GM18519 (cell line): ENCODE measurements at regions not wholly inside any gene's neighbourhood (a gene's known extent, or its start where the extent isn't known, plus 50 kb on each side); places are given as distances from the start of the nearest gene placed in this dataset.

ENCODE experiments used
- ATAC-seq: cut with Tn5 transposase; IDR thresholded peaks from one replicate; pipeline ENCODE4 v1.9.1; 2021; ENCODE audit warnings: mild to moderate bottlenecking, moderate library complexity; ENCODE audit not compliant: unreplicated experiment, low FRiP score

DNA sequence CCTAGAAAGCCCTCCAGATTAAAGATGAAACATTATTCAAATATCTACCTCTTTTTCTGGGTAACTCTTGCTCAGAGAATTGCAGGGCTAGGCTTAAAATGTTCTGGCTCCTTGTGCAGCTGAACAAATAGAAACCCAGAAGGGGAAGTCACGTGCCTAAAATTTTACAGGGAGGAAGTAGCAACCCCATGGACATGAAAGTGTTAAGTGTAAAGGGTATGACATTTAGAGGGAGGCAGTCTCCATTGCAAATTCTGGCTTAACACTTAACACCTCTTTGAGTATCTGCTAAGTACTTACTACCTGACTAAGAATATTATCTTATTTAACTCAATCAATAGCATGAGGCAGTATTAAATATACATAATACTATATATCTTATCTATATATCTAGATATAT, 376.1 kb upstream of the ERCC4 start:
- ATAC-seq = no peak

DNA sequence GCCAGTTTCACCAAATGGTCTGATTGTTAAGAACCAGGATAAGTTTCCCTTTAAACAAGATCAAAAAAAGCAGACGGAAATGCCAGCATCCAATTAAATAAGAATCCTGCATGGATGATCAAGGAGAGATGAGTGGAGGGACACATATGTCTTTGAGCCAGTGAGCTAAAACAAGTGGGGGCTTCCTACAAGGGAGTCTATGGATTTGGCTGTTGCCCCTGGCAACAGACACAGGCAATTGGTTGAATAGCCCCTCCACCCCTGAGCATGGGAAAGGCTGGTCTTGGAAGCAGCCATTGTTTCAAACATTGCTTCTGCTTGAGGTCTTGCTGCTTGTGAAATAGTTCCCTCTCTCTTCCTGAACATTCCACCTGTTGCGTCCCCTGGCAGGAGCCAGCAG, 374.7 kb upstream of the ERCC4 start:
- no peak for ATAC-seq

GRCh38 chr16:13550254-13550653, 369.7 kb upstream of the ERCC4 start:
- ATAC-seq = no peak

DNA sequence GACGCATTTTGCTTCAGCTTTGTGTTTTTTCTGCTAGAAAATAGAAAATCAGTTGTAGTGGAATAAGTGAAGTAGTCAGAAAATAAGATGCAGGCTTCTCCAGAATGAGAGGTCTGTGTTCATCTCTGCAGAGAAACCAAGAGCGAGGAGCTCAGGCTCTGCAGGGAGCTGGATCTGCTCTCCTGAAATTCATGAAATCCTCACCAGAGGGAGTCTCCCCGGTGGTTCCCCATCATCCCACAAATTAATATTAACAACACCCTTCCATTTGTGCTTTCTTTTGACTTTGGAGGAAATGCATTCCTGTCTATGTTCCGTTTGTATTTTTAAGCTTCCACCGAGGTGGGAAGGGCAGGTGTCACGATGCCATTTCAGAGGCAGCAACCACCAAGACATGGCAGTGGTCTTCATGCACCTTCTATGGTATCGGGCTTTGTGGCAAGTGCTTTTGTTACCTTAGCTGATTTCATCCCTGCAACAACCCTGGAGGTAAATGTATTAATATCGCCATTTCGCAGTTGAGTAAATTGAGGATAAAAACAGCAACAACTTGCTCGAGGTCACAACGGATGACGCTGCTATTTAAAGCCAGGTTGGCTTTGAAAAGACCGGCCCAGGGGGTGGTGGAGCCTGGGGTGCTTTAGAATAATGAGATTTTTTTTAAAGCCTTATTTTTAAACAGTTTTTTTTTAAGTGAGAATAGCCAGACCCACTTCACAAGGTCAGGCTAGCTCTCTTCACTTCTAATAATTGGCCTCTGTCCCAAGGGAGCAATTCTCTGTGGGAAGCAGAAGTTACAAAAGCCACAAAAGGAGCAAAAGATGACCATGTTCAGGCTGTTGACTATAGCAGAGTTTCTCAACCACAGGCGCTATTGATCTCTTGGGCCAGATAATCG, 367.6 kb upstream of the ERCC4 start:
- no peak for ATAC-seq

- no peak for ATAC-seq
Observed at GRCh38 chr16:13552960-13553257, 367.0 kb upstream of the ERCC4 start.

DNA sequence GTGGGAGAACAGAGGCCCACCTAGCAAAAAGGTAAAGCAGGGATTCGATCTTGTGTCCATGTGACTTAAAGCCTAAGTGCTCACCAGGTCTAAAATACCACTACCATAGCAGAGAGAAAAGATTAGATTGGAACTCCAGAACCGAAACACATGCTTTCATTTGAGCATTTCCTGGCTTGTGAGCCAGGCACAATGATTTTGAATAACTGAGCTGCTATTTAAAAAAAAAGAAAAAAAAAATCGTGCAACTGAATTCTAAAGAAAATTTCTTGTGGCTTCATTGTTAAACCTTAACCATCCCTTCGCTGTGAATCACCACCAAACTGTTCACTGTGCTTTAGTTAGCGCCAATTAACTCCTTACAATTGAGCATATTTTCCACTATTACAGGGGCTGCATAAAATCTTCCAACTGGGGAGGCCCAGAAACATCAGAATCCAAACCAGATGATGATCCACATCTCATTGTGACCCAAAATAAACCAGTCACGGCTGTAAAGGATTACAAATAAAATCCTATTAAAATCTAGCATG, 366.4 kb upstream of the ERCC4 start:
- no peak for ATAC-seq

DNA sequence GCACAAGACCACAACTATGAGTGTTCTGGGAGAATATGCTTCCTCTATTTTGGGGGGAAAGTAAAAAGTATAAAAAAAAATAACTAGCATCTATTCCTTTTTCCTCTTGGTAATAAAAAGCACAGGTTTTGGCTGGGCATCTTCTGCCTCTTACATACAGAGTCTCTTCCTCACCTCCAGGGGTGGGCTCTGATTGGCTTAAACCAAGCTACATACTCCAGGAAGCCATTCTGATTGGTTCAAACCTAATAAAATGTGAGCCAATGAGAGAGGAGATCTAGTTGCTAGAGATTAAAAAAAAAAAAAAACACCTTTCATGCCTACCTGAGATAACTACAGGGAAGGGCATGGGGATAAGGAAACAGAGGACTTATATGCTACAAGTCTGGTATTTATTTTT, 365.9 kb upstream of the ERCC4 start:
- no peak for ATAC-seq

- ATAC-seq = no peak
Observed at GRCh38 chr16:13554643-13555042, 365.3 kb upstream of the ERCC4 start.

GRCh38 chr16:13557418-13557817, 362.5 kb upstream of the ERCC4 start:
- ATAC-seq = no peak

GRCh38 chr16:13558752-13559151, 361.2 kb upstream of the ERCC4 start:
- ATAC-seq = no peak

DNA sequence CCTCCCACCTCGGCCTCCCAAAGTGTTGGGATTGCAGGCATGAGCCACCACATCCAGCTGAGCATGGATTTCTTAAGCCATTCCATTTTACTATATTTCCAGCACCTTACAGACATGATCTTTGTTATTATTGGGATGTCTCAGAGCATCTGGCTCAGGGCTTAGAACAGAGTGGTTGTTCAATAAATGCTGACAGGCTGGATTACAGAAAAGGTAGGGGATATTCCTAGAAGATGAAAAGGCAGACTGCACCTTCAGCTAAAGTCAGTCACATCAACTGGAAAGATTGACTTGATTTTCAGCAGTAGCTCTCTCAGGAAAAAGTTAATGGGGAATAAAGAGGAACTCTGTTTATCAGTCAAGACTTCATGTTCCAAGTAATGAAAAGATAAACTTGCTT, 360.3 kb upstream of the ERCC4 start:
- ATAC-seq = no peak

GRCh38 chr16:13560151-13560550, 359.8 kb upstream of the ERCC4 start:
- no peak for ATAC-seq

- ATAC-seq = no peak
Observed at GRCh38 chr16:13561291-13562070, 358.5 kb upstream of the ERCC4 start.

- no peak for ATAC-seq
Observed at GRCh38 chr16:13568803-13569202, 351.2 kb upstream of the ERCC4 start.

DNA sequence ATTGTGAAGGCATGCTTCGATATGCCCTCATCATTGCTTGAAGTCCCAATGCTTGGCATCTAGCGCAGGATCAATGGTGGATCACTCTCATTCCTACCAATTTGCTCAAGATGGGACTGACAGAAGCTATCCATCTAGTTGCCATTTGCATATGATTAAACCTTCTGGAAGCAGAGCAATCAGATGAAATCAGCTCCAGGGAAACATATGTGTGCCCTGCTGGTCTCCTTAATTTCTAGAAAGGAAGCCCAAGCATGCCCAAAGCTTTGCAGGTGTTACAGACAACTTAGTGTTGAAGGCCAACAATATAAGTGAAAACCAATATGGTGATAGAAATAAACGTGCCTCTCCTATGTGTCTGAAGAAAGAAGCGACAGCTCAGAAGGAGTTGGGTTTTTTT, 350.0 kb upstream of the ERCC4 start:
- ATAC-seq = no peak

DNA sequence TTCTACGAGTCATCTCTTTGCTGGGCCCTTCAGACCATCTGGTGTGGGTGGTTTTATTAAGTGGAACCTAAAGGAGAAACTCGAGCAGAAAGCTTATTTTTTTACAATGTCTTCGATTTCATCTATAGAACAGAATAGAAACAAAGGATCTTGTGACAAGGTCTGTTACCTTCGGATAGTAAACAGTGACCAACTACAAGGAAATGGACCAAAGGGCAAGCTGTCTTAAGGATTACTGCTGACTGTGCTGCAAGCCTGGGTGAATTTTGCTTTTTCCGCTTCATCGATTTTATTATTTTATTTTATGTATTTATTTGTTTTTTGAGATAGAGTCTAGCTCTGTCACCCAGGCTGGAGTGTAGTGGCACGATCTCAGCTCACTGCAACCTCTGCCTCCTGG, 348.9 kb upstream of the ERCC4 start:
- ATAC-seq = no peak

DNA sequence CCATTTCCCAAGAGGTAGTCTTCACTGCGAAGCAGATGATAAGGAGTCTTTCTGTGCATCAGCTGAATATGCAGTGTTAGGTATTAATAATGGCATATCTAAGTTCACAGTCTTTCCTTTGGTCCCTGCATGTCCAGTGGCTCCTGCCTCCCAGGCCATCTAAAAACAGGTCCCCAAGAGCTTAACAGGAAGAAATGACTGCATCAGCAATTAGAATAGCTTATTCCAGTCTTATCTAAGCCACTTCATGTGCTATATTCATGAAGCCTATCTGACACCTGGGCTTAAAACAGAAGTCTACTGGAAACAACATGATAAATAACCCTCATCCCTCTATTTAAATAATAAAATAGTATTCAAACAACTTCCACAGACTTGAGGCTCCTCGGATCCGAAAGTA, 346.1 kb upstream of the ERCC4 start:
- ATAC-seq = no peak

GRCh38 chr16:13586051-13586450, 333.9 kb upstream of the ERCC4 start:
- no peak for ATAC-seq

DNA sequence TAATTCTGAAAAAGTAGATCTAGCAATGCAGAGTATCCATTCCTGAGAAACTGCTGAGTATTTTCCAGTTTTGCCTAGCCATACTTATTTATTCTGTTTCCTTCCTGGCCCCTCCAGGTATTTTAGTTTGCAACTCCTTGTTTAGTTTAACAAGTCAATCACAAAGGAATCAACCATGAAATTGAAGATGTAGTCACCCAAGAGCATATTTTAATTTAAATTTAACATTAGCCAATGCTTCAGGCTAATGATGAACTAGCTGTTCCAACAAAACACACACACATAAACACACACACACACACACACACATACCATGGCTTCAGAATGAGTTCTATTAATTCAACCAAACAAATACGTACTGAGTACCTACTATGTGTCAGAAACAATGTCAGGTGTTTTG, 332.8 kb upstream of the ERCC4 start:
- ATAC-seq = no peak

DNA sequence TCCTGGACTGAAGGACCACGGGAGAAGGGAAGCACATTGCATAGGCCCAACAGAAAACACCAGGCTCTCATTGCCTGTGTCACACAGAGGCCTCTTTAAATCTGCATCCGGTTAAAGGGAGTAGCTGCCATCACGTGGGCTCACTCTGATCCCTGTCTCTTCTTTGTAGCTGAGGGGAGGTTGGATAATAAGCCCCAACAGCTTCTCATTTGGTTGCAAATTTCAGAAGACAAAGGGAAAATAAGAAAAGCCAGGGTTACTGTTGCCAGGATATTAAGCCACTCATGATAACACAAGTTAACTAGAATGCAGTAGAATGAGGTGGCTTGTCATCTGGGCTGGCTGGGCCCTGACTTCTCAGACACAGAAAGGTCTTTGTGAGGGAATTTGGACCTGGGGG, 325.1 kb upstream of the ERCC4 start:
- ATAC-seq = no peak

DNA sequence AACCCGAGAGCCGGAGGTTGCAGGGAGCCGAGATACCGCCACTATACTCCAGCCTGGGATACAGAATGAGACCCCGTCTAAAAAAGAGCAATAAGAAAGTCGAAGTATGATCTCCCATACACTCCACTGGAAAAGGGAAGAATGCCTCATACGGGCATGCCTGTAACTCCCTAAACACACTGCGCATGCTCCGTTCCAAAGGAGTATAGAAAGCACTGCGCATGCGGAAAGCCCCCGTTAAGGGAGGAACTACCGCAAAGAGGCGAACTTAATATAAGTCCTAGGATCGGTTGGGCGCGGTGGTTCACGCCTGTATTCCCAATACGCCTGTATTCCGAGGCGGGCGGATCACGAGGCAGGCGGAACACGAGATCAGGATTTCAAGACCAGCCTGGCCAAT, 313.1 kb upstream of the ERCC4 start:
- no peak for ATAC-seq

- no peak for ATAC-seq
Observed at GRCh38 chr16:13607289-13607688, 312.7 kb upstream of the ERCC4 start.
